ENCODE measurements at regions not wholly inside any gene's neighbourhood (a gene's known extent, or its start where the extent isn't known, plus 50 kb on each side); places are given as distances from the start of the nearest gene placed in this dataset.

GRCh38 chrX:120790118-120790517, 85.5 kb downstream of the CT47B1 start:
- peak; percentile 81 for TF ChIP-seq RAD21 (IDR thresholded peaks at IDR 0.05; ENCODE audit: low read depth)
- TF ChIP-seq FOXM1 (IDR thresholded peaks at IDR 0.05; ENCODE audit: borderline replicate concordance, low read depth), result no peak

- TF ChIP-seq TCF12 (IDR thresholded peaks at IDR 0.05; ENCODE audit: low read depth), result no peak
- no peak for TF ChIP-seq CEBPB (IDR thresholded peaks at IDR 0.05)
- TF ChIP-seq NFIC (IDR thresholded peaks at IDR 0.05), result no peak
- no peak for TF ChIP-seq EGR1 (IDR thresholded peaks at IDR 0.05)
- no peak for TF ChIP-seq TEAD4 (IDR thresholded peaks at IDR 0.05)
- no peak for TF ChIP-seq EP300 (IDR thresholded peaks at IDR 0.05; ENCODE audit: borderline replicate concordance)
- TF ChIP-seq, protein P1, sequence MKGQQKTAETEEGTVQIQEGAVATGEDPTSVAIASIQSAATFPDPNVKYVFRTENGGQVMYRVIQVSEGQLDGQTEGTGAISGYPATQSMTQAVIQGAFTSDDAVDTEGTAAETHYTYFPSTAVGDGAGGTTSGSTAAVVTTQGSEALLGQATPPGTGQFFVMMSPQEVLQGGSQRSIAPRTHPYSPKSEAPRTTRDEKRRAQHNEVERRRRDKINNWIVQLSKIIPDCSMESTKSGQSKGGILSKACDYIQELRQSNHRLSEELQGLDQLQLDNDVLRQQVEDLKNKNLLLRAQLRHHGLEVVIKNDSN (IDR thresholded peaks at IDR 0.05), result no peak
These were observed 94.3 kb downstream of the CT47B1 start for GRCh38 chrX:120781403-120781802.

- TF ChIP-seq NFIC (IDR thresholded peaks at IDR 0.05) (no peak), CEBPB (IDR thresholded peaks at IDR 0.05) (no peak), RAD21 (IDR thresholded peaks at IDR 0.05; ENCODE audit: low read depth) (no peak), TCF12 (IDR thresholded peaks at IDR 0.05; ENCODE audit: low read depth) (no peak), MAX (IDR thresholded peaks at IDR 0.05) (no peak), TEAD4 (IDR thresholded peaks at IDR 0.05) (no peak), YY1 (IDR thresholded peaks at IDR 0.05; ENCODE audit: low read depth) (no peak), REST (IDR thresholded peaks at IDR 0.05; ENCODE audit: low read depth) (no peak), TAF1 (IDR thresholded peaks at IDR 0.05; ENCODE audit: low read depth) (no peak)
- TF ChIP-seq, protein P1 (IDR thresholded peaks at IDR 0.05), result no peak
These were observed 99.7 kb downstream of the CT47B1 start for GRCh38 chrX:120775959-120776358.

DNA sequence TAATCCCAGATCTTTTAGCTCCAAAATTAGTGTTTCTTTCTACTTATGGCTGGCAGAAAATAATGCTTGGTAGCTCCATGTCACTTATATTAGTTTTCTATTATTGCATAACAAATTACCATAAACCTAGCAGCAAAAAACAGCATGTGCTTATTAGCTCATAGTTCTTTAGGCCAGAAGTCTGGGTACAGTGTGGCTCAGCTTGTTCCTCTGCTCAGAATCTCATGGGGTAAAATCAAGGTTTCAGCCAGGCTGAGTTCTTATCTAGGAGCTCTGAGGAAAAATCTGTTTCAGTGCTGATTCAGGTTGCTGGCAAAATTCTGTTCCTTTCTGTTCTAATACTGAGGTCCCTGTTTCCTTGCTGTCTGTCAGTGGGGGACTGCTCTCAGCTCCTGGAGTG, 101.1 kb downstream of the CT47B1 start:
- TF ChIP-seq ZBTB7A (IDR thresholded peaks at IDR 0.05; ENCODE audit: low read depth), result no peak

GRCh38 chrX:120773801-120774200, 101.9 kb downstream of the CT47B1 start:
- TF ChIP-seq TAF1 (IDR thresholded peaks at IDR 0.05; ENCODE audit: low read depth) (no peak), YY1 (IDR thresholded peaks at IDR 0.05; ENCODE audit: low read depth) (no peak), NFIC (IDR thresholded peaks at IDR 0.05) (no peak), FOXM1 (IDR thresholded peaks at IDR 0.05; ENCODE audit: borderline replicate concordance, low read depth) (no peak), TEAD4 (IDR thresholded peaks at IDR 0.05) (no peak), EGR1 (IDR thresholded peaks at IDR 0.05) (no peak), CREB1 (IDR thresholded peaks at IDR 0.05; ENCODE audit: low read depth) (no peak), REST (IDR thresholded peaks at IDR 0.05; ENCODE audit: low read depth) (no peak), MAX (IDR thresholded peaks at IDR 0.05) (no peak), TCF12 (IDR thresholded peaks at IDR 0.05; ENCODE audit: low read depth) (no peak), ZBTB7A (IDR thresholded peaks at IDR 0.05; ENCODE audit: low read depth) (no peak), EP300 (IDR thresholded peaks at IDR 0.05; ENCODE audit: borderline replicate concordance) (no peak), RAD21 (IDR thresholded peaks at IDR 0.05; ENCODE audit: low read depth) (no peak), CEBPB (IDR thresholded peaks at IDR 0.05) (no peak)
- TF ChIP-seq, protein P1 (IDR thresholded peaks at IDR 0.05), result no peak

GRCh38 chrX:120769576-120770341, 105.9 kb downstream of the CT47B1 start:
- TF ChIP-seq YY1 (IDR thresholded peaks at IDR 0.05; ENCODE audit: low read depth) (no peak), MAX (IDR thresholded peaks at IDR 0.05) (no peak), REST (IDR thresholded peaks at IDR 0.05; ENCODE audit: low read depth) (no peak), RAD21 (IDR thresholded peaks at IDR 0.05; ENCODE audit: low read depth) (peak; percentile 32; the same call in 1 of the 2 replicates)
